ENCODE measurements at regions not wholly inside any gene's neighbourhood (a gene's known extent, or its start where the extent isn't known, plus 50 kb on each side); places are given as distances from the start of the nearest gene placed in this dataset.

GRCh38 chr19:28208745-28209144 lies 1004.2 kb downstream of the UQCRFS1 start:
- Histone ChIP-seq H3K4me3 (no peak overlapping the region), H3K27me3 (replicated peaks in 1 of 2; ENCODE audit: control insufficient read depth in 2 of 2, insufficient read depth in 2 of 2, low read length in 1 of 2) (no peaks in the 10 kb centered on the region), H3K9ac (ENCODE audit: control insufficient read depth, insufficient read depth, low read length) (no peak overlapping the region), H3K27ac (ENCODE audit: control insufficient read depth, insufficient read depth) (no peak overlapping the region), H3K4me2 (ENCODE audit: control insufficient read depth, insufficient read depth) (no peak overlapping the region), H3K36me3 (ENCODE audit: control insufficient read depth in 2 of 2, insufficient read depth in 2 of 2, low read length in 1 of 2) (no peaks in the 10 kb centered on the region), H3K79me2 (ENCODE audit: control insufficient read depth, insufficient read depth, low read length) (no peaks in the 10 kb centered on the region), H3K4me1 (ENCODE audit: control insufficient read depth, insufficient read depth, low read length) (no peaks in the 10 kb centered on the region), H3K9me3 (replicated peaks; ENCODE audit: control insufficient read depth, insufficient read depth, low read length) (no peaks in the 10 kb centered on the region; the same call in 2 of the 3 replicates), H2AFZ (ENCODE audit: control insufficient read depth, low read depth, low read length) (no peak overlapping the region), H4K20me1 (ENCODE audit: control insufficient read depth, insufficient read depth) (no peaks in the 10 kb centered on the region)
- intact Hi-C loops (cut with micrococcal nuclease; ENCODE audit: unreplicated experiment) = no loop called here
- no TSS peak for BruUV-seq (replicated peaks)
- WGBS (ENCODE audit: insufficient coverage, insufficient replicate concordance, low lambda C conversion rate, missing lambda C conversion rate) = 34% methylated on average over 10 of the region's 10 CpGs
- POLR2A ChIA-PET = interaction anchor here (0.6 kb wide), 1 partner anchor 77 kb away, joined by 3 read pairs; no protein-coding TSS in a partner anchor
- no peak; the same call in 2 of the 3 replicates for ATAC-seq
- SMC1A ChIA-PET (ENCODE audit: uncharacterized antibody, unreplicated experiment) = interaction anchor here (0.6 to 1.8 kb wide), 4 partner anchors 13 to 111 kb away, joined by 3 to 6 read pairs (median 4); no protein-coding TSS in a partner anchor
- RAD21 ChIA-PET (ENCODE audit: unreplicated experiment) = interaction anchor here (0.6 kb wide), 1 partner anchor 16 kb away, joined by 3 read pairs; no protein-coding TSS in a partner anchor
- no peak for TF ChIP-seq RCOR1 (conservative IDR thresholded peaks at IDR 0.05; ENCODE audit: low read depth, low read length)
- no peak for TF ChIP-seq RELA (IDR thresholded peaks at IDR 0.05; ENCODE audit: borderline replicate concordance, partially characterized antibody)
- no peak for TF ChIP-seq RAD21 (IDR thresholded peaks at IDR 0.05; ENCODE audit: insufficient read depth, low read depth, low read length)
- no peak for TF ChIP-seq NFYB (IDR thresholded peaks at IDR 0.05; ENCODE audit: insufficient read depth, low read depth, low read length)
- no peak for TF ChIP-seq YBX1 (IDR thresholded peaks at IDR 0.05)
- peak; percentile 26; the same call in 1 of the 2 replicates for TF ChIP-seq RUNX3 (IDR thresholded peaks at IDR 0.05; ENCODE audit: low read length)
- TF ChIP-seq SKIL (IDR thresholded peaks at IDR 0.05; ENCODE audit: low read depth, poor library complexity, severe bottlenecking) = no peak
- no peak for DNase-seq (ENCODE audit: low read depth, low spot score)
- in situ Hi-C loops (cut with MboI) = no loop called here
- CTCF ChIA-PET = interaction anchor here (0.8 kb wide), 1 partner anchor 210 kb away, joined by 3 read pairs; no protein-coding TSS in a partner anchor
- no peak for FAIRE-seq
